GM10266 (cell line): ENCODE measurements at regions not wholly inside any gene's neighbourhood (a gene's known extent, or its start where the extent isn't known, plus 50 kb on each side); places are given as distances from the start of the nearest gene placed in this dataset.

Experiments used
- DNase-seq: peaks from one replicate; pipeline ENCODE4 v3.0.0; 2012; ENCODE audit errors: extremely low spot score
- TF ChIP-seq, protein P1 (sequence below): IDR thresholded peaks from 2 replicates; pipeline ENCODE4 v1.5.1; 2012; ENCODE audit warnings: mild to moderate bottlenecking, low read depth; ENCODE audit not compliant: control insufficient read depth, insufficient read depth; ENCODE audit errors: missing control alignments

GRCh38 chr12:105980533-105980932 lies 158.2 kb downstream of the NUAK1 start:
- TF ChIP-seq, protein P1, sequence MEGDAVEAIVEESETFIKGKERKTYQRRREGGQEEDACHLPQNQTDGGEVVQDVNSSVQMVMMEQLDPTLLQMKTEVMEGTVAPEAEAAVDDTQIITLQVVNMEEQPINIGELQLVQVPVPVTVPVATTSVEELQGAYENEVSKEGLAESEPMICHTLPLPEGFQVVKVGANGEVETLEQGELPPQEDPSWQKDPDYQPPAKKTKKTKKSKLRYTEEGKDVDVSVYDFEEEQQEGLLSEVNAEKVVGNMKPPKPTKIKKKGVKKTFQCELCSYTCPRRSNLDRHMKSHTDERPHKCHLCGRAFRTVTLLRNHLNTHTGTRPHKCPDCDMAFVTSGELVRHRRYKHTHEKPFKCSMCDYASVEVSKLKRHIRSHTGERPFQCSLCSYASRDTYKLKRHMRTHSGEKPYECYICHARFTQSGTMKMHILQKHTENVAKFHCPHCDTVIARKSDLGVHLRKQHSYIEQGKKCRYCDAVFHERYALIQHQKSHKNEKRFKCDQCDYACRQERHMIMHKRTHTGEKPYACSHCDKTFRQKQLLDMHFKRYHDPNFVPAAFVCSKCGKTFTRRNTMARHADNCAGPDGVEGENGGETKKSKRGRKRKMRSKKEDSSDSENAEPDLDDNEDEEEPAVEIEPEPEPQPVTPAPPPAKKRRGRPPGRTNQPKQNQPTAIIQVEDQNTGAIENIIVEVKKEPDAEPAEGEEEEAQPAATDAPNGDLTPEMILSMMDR: no peak
- no peak for DNase-seq

DNA sequence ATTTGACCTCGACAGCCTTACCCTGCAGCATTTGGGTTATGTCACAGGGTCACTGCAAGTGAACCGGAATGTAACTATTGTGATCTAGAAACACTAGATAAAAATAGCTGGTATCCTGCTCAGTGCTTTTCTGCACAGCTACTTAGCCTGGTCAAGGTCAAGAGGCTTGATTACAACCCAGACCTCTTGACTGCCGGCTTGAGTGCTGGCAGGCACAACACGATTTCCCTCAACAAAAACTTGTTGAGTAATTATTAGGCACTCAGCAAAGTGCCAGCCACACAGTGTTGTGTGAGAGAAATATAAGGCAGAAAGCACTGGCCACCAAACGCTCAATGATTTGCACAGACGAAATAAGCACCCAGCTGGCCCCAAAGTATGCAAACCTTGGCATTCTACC lies 156.7 kb downstream of the NUAK1 start:
- TF ChIP-seq, protein P1: no peak
- no peak for DNase-seq

DNA sequence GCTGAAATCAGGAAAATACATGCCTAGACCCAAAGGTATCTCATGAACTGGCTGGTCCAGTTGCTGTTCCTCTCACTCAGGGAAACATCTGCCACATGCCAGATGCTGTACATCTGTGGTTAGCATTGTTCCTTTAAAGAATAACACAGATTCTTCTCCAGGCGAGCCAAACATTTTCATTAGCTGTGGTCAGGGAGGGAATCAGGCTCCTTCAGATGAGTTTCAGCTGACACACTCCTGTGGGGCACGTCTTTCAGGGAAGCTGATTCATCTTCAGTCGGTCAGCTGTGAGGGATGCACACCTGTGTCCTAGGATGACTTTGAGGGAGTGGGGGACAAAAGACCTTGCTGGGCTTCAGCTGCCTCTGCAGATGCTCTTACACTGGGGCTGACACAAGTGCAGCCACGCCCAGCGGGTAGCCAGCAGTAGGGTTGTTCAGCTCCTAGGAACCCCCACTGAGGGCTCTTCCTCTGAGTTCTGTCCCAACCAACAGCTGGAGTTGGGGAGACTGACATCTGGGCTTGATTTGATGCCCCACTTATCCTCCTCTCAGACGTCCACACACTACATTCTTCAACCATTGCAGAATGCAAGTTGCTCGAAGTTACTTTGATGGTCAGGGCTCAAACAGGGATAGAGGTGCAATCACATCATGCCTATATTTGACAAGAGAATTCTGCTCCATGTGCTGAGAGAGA lies 155.0 kb downstream of the NUAK1 start:
- DNase-seq: no peak
- TF ChIP-seq, protein P1: no peak

DNA sequence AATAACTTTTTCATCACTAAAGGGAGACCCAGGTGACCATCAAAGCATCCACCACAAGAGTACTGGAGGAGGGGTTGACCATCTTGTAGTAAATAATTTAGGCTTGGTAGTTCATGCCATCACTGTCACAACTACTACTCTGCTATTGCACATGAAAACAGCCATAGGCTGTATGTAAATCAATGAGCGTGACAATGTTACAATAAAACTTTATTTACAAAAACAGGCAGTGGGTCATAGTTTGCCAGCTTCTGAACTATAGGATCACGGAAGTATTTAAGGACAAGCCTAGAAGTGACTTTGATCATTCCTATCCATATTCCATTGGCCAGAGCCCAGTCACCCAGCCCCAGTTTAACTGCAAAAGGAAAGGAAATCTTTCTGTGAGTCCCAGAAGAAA lies 153.4 kb downstream of the NUAK1 start:
- TF ChIP-seq, protein P1: no peak
- no peak for DNase-seq

DNA sequence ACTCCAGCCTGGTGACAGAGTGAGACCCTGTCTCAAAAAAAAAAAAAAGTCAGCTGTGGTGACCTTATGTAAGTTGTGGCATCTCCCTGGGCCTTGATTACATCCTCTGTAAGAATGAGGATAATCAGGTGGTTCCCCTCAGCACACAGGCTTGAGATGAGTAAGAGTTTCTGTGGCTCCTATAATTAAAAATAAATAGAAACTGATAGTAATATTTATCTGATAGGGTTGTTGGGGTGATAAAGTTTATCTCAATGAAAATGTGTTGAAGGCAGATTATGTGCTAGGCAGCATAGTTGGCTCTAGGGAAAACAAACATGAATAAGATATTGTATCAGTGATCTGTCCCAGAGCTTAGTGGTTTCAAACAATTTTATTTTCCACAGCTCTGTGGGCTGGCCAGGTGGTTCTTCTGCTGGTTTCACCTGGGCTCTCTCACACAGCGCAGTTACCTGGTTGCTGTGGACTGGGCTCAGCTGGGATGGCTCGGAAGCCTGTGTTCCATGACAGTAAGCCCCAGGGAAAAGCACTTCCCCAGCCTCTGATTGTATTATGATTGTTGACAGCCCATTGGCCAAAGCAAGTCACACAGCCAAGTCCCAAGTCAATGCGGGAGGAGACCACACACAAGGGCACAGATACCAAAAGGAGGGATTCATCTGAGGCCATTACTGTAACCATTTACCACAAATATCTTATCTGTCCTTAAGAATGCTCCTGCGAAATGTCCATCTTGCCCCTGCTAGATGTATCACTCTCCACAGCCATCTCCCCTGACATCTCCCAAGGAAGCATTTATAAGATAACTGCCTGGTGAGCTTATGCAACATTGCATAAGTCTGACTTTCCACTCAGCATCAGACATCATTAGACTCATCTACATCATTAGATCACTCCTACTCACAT lies 151.7 kb downstream of the NUAK1 start:
- TF ChIP-seq, protein P1: no peak
- DNase-seq: no peak

DNA sequence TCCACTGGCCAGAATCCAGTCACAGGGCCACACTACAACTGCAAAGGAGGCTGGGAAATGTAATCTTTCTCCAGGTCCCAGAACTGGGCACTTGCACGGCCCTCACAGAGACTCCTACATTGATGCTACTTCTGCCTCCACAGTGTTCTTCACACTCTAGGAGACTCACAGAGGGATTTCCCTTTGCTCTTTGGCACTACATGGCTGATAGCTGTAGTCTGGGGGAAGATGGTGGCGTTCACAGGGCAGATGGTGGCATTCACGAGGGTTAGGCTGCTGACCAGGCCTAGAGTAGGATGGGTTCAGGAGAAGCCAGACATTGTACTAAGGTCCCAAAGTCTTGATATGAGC lies 151.1 kb downstream of the NUAK1 start:
- TF ChIP-seq, protein P1: no peak
- DNase-seq: no peak

DNA sequence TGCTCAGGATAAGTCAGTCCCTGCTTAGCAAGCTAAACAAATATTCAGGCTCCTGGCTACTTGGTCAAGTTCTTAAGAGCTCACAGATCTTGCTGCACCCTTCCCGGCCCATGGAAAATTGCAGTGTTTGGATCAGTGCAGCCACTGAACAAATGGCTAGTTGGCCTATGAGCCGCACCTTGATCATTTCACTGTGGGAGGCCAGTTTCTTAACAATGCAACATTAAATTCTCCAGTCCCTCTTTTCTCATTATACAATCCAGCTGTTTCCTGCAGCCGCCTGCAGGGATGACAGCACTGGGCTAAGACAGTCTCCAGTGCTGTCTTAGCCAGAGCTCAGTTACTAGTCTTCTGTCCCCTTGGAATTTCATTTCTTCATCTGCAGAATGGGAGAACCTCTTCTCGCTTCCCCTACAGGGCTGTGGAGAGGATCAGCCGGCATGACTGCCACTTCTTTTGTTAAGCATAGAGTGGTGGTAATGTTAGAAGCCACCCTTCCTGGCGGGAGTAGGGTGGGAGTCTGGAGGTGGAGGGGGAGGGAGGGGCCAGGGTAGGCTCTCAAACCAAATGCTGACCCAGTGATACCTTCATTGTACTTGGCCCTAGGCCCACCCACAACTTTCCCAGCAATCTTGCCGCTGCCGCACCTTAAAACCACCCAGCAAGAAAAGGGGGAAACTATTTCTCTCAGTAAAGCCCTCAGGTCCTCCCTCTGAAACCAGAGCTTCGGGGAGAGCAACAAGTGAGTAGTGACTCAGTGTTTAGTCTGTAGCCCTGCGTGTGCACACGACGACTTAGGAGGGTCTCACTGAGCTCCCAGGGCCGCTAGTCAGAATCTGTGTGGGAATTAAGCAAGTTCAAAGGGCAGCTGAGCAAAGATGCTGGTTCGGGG lies 145.7 kb downstream of the NUAK1 start:
- DNase-seq: no peak
- TF ChIP-seq, protein P1: no peak
